Parathyroid adenoma (tissue), 2 donors: ENCODE measurements at regions not wholly inside any gene's neighbourhood (a gene's known extent, or its start where the extent isn't known, plus 50 kb on each side); places are given as distances from the start of the nearest gene placed in this dataset.

Experiments used
- H2AFZ ChIP-seq: fragments of 300-600 bp; sonication (generic); one replicate; pipeline ENCODE4 v1.7.0; 2017; ENCODE audit warnings: antibody characterized with exemption, mild to moderate bottlenecking
- H3K27ac ChIP-seq: fragments of 300-600 bp; sonication (generic); one replicate; pipeline ENCODE4 v1.7.0; 2017
- H3K27me3 ChIP-seq: fragments of 300-600 bp; sonication (generic); one replicate; pipeline ENCODE4 v1.7.0; 2017; ENCODE audit warnings: low read length; ENCODE audit not compliant: control insufficient read depth, insufficient read depth
- H3K36me3 ChIP-seq: fragments of 300-600 bp; sonication (generic); one replicate; pipeline ENCODE4 v1.7.0; 2017; ENCODE audit warnings: low read length; ENCODE audit not compliant: control insufficient read depth, insufficient read depth
- H3K4me1 ChIP-seq: fragments of 300-600 bp; sonication (generic); one replicate; pipeline ENCODE4 v1.7.0; 2017; ENCODE audit warnings: control low read depth
- H3K4me2 ChIP-seq: fragments of 300-600 bp; sonication (generic); one replicate; pipeline ENCODE4 v1.7.0; 2017; ENCODE audit warnings: low read length
- H3K4me3 ChIP-seq: fragments of 300-600 bp; sonication (generic); one replicate; pipeline ENCODE4 v1.7.0; 2017; ENCODE audit warnings: low read depth, low read length
- H3K79me2 ChIP-seq: fragments of 300-600 bp; sonication (generic); one replicate; pipeline ENCODE4 v1.7.0; 2017; ENCODE audit warnings: control low read depth
- H3K9ac ChIP-seq: fragments of 300-600 bp; sonication (generic); one replicate; pipeline ENCODE4 v1.7.0; 2017; ENCODE audit warnings: mild to moderate bottlenecking
- H3K9me3 ChIP-seq: fragments of 300-600 bp; sonication (generic); one replicate; pipeline ENCODE4 v1.7.0; 2017; ENCODE audit warnings: low read length; ENCODE audit not compliant: control insufficient read depth
- CTCF ChIP-seq: fragments of 300-600 bp; sonication (generic); IDR thresholded peaks from one replicate; pipeline ENCODE4 v1.7.0; 2017; ENCODE audit warnings: antibody characterized with exemption, mild to moderate bottlenecking
- donor health status: primary hyperparathyroidism.

GRCh38 chrX:13897566-13897965, 80.7 kb upstream of the GPM6B start:
- Histone ChIP-seq H3K9me3 (no peaks in the 10 kb centered on the region), H2AFZ (no peak overlapping the region), H3K36me3 (no peaks in the 10 kb centered on the region), H3K79me2 (no peaks in the 10 kb centered on the region), H3K4me1 (no peaks in the 10 kb centered on the region), H3K27me3 (no peaks in the 10 kb centered on the region), H3K4me2 (no peak overlapping the region), H3K4me3 (no peak overlapping the region), H3K9ac (no peak overlapping the region), H3K27ac (no peak overlapping the region)
- TF ChIP-seq CTCF = no peak

GRCh38 chrX:13894888-13895565, 78.1 kb upstream of the GPM6B start:
- Histone ChIP-seq H3K4me2 (no peak overlapping the region), H2AFZ (no peak overlapping the region), H3K4me3 (no peak overlapping the region), H3K9ac (no peak overlapping the region), H3K4me1 (no peaks in the 10 kb centered on the region), H3K9me3 (no peaks in the 10 kb centered on the region), H3K27me3 (no peaks in the 10 kb centered on the region), H3K36me3 (no peaks in the 10 kb centered on the region), H3K27ac (no peak overlapping the region), H3K79me2 (no peaks in the 10 kb centered on the region)
- TF ChIP-seq CTCF = no peak

GRCh38 chrX:13893826-13894225, 76.9 kb upstream of the GPM6B start:
- no peak for TF ChIP-seq CTCF
- Histone ChIP-seq H3K27me3 (no peaks in the 10 kb centered on the region), H2AFZ (no peak overlapping the region), H3K9me3 (no peaks in the 10 kb centered on the region), H3K27ac (no peak overlapping the region), H3K4me2 (no peak overlapping the region), H3K79me2 (no peaks in the 10 kb centered on the region), H3K36me3 (no peaks in the 10 kb centered on the region), H3K4me3 (no peak overlapping the region), H3K9ac (no peak overlapping the region), H3K4me1 (no peaks in the 10 kb centered on the region)

- Histone ChIP-seq H3K9me3 (no peaks in the 10 kb centered on the region), H3K36me3 (no peaks in the 10 kb centered on the region), H3K27me3 (no peaks in the 10 kb centered on the region), H3K4me1 (no peaks in the 10 kb centered on the region), H3K27ac (no peak overlapping the region), H3K4me2 (no peak overlapping the region), H3K79me2 (no peaks in the 10 kb centered on the region), H3K4me3 (no peak overlapping the region), H3K9ac (no peak overlapping the region), H2AFZ (no peak overlapping the region)
- no peak for TF ChIP-seq CTCF
These were observed 76.0 kb upstream of the GPM6B start for GRCh38 chrX:13892856-13893255.
